GM21360 (cell line): ENCODE measurements at regions not wholly inside any gene's neighbourhood (a gene's known extent, or its start where the extent isn't known, plus 50 kb on each side); places are given as distances from the start of the nearest gene placed in this dataset.

Source experiments
- ATAC-seq: cut with Tn5 transposase; IDR thresholded peaks from one replicate; pipeline ENCODE4 v1.9.1; 2021; ENCODE audit warnings: mild to moderate bottlenecking, moderate library complexity; ENCODE audit not compliant: unreplicated experiment

DNA sequence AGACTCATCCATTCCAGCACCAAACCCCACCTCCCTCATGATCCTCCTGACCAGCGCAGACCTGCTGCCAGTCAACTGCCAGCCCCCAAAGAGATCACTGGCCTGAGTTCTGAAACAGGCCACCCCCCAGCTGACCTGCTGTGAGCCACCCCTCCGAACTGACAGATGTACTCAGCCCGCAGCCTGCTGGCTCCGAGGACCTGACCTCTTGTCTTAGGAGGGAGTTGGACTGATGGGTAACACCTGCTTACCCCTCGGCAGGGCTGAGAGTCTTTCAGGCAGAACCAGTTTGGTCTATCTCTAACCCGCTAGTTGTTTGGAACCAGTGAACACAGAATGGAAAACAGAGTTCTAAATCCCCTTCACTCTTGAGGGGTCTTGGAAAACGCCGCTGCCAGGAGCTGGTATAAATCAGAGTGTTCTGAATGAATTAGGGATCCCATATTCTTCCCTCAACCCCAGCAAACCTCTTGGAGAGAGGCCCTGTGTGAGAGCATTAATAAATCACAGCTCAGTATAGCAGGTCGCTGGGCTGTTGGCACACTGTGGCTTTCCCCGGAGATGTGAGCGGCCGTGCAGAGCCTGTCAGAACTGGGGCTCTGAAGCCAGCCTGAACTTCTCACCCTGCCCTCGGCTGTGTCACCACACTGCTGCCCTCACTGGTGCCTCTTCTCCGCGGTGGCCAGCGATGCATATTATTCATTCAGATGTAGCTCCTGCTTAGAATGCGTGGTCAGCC is 165.1 kb upstream of the NCAM1 start:
- no peak for ATAC-seq

DNA sequence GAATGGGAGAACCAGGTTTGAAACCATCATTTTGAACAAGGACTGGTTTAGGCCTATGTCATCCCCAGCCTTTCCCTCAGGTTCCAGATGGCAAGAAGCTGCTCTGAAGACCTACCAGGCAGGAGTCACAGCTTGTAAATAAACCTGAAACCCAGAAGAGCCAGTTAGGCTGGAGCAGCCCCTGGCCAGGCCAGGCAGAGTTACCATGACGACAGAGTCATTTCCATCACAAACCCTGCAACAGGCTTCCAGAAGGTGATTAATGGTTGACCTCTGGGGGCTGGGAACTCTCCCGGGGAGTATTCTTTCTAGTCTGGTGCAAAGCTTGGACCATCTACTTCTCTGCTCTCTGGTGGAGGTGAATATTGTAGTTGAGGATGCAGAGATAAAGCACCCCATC is 164.1 kb upstream of the NCAM1 start:
- ATAC-seq: no peak

DNA sequence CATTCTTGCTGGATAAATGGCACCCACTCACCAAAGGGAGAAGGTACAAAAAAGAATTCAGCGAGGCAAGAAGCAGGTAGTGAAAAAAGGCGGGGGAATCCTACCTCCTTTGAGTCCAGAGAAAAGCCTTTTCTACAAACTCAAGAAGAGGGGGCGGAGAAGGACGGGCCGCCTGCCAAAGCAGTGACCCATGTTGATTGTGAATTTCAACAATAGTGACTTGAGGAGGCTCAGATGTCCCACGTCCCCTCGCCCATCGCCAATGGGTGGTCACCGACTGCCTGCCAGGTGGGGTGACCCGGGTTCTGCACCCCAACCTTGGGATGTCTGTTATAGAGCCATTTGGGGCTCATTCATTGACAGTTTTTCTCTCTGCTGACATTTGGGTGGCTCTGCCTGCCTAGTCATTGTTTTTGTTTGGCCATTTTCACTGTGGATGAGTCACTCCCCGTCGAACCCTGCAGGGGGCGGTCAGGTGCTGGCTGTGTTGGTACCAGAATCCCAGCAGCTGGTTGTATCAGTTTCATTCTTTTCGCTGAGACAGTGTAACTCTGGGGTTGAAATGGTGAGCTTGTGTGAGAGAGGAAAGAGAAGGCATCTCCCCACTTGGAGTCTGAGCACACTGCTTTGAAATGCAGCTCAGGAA is 163.4 kb upstream of the NCAM1 start:
- ATAC-seq: no peak

- ATAC-seq: no peak
Observed at GRCh38 chr11:112801025-112801816, 160.0 kb upstream of the NCAM1 start.

DNA sequence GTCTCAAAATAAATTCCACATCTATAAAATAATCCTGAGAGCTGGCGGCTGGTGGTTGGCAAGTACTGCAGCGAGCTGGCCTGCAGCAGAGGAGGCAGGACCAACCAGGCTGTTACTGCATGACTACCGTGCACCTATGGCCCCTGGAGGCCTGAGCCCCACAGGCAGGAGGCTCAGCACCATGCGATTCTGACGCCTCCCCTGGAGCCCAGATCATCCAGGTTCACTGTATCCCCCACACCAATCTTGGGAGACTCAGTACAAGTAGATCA is 159.5 kb upstream of the NCAM1 start:
- ATAC-seq: no peak

- no peak for ATAC-seq
Observed at GRCh38 chr11:112805658-112806057, 155.6 kb upstream of the NCAM1 start.

DNA sequence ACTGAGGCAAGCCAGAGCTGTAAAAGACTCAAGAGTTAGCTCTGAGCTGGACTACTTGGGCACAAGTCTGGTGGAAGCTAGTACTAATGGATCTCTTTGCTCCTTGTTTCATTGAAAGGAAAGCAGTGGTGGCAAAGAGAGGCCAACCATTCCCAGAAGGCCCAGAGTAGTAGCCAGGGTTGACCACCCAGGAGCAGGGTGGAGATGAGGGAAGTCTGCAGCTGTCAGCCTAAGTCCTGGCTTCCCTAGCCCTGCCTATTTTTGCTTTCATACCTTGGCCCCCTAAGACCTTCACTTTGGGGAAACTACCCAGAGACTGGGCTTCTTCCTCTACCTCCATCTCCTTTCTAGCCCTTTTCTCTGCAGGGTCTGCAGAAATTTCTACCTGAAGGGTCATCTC is 155.0 kb upstream of the NCAM1 start:
- ATAC-seq: no peak

DNA sequence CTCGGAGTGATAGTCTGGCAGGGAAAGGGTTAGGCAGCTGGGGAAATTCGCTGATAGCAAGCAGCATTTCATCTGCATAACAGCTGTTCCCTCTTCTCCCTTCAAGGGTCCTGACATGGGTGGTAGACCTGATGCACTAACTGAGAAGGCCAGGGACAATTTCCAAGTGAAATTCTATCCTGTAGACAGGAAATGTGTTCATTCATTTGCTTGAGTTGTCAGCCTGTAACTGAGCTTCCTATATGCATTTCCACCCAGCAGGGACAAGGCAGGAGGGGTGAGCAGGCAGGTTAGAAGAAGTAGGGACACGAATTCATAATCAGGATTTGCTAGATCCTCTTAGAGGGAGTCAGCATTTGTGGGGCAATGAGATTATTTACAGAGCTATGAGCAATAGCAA is 154.3 kb upstream of the NCAM1 start:
- no peak for ATAC-seq

- ATAC-seq: no peak
Observed at GRCh38 chr11:112809429-112809828, 151.8 kb upstream of the NCAM1 start.

DNA sequence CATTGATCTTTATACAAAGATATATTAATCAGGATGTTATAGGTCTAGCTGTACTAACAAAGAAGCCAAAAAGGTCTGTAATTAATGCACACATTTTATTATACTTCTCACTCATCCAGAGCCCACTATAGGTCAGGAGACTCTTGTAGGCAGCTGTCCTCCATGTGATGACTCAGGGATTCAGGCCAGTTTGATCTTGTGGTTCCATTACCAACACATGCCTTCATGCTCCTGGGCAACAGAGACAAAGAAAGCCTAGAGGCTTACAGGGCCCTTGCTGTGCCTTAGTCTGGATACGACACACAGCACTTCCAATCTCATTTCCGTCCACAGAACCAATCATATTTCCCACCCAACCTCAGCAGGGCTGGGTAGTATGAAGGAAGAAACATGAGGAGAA is 150.3 kb upstream of the NCAM1 start:
- no peak for ATAC-seq

DNA sequence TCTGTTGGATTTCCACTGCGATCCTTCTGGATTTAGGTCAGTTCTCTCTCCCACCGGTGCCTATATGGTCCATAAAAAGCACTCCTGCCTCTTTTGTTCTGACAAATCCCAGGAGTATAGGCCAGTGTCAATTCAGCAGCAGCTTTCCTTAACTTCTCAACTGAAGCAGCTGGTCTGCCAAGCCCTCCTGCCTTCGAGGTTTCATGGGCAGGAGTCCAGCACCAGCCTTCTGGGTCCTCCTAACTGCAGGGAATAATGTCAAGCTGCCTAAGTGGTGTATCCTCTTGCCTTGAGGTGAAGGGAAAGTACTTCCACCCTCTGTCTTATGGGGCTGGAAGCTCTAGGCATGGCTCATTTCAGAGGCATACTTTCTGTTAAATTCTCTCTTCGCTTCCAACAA is 149.4 kb upstream of the NCAM1 start:
- no peak for ATAC-seq

DNA sequence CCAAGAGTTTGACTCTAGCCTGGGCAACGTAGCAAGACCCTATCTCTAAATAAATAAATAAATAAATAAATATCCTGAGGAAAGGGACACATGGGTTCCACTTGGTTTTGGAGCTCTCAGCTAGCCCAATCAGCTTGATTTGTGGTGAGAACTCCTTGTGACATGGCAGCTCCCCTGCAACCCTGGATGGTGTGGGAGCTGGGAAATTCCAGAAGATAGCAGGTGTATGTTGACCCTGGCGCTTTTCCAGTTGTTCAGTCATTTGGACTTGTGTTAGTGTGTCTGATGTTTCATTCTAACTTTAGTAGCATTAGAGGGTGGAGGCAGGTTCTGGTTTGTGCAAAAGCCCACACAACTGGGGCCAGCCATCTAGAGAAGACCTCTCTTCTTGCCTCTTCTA is 148.5 kb upstream of the NCAM1 start:
- ATAC-seq: no peak

- no peak for ATAC-seq
Observed at GRCh38 chr11:112814168-112814567, 147.1 kb upstream of the NCAM1 start.

DNA sequence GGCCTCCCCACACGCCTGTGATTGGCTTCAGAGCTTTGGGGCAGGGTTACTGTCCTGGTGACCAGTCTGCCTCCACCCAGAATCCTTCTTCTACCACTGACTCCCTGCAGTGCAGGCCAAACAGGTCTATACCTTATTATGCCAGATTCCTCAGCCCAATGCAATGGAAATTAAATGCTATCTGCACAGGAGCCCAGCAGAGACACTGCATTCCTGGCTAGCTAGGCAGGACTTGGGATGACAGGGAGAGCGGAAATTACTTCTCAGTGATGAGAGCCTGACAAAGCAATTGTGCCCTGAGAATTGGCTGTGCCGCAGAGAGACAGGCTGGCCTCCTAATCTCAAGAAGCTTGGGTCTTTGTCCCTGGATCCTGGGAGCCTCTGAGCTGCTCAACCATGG is 143.8 kb upstream of the NCAM1 start:
- no peak for ATAC-seq

- no peak for ATAC-seq
Observed at GRCh38 chr11:112822478-112823274, 138.5 kb upstream of the NCAM1 start.

DNA sequence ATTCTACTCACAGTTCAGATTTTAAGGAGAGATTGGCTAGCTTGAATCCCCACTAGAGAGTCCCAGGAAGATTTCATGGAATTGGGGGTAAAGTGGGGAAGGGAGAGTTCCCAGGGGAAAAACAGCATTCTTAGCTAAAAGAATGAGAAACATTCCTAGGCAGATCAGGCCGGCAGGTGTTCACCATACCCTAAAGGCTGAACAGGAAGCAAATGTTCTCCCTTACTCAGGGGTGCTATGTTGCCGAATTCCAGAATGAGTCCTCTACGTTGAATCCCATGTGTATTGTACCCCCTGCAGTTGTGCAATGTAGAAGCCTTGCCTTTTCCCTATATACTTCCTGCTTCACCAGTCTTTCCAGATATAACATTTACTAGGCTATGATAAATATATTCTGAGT is 135.2 kb upstream of the NCAM1 start:
- ATAC-seq: no peak

- no peak for ATAC-seq
Observed at GRCh38 chr11:112826788-112827187, 134.4 kb upstream of the NCAM1 start.

DNA sequence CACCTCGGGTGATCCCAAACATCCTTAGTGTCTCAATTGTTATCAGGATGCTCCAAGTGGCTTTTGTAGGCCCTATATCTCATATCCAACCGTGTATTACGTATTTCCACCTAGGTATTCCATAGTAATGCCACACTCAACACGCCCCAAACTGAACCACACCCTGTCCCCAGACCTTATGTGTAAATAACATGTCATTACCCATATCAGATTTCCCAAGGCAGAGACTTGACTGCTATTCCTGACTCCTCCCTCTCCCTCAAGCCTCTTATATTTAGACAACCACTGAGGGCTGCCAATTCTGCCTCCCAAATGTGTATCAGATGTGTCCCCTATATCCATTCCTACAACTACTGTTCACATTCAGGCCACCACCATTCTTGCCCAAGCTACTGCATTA is 132.8 kb upstream of the NCAM1 start:
- no peak for ATAC-seq

DNA sequence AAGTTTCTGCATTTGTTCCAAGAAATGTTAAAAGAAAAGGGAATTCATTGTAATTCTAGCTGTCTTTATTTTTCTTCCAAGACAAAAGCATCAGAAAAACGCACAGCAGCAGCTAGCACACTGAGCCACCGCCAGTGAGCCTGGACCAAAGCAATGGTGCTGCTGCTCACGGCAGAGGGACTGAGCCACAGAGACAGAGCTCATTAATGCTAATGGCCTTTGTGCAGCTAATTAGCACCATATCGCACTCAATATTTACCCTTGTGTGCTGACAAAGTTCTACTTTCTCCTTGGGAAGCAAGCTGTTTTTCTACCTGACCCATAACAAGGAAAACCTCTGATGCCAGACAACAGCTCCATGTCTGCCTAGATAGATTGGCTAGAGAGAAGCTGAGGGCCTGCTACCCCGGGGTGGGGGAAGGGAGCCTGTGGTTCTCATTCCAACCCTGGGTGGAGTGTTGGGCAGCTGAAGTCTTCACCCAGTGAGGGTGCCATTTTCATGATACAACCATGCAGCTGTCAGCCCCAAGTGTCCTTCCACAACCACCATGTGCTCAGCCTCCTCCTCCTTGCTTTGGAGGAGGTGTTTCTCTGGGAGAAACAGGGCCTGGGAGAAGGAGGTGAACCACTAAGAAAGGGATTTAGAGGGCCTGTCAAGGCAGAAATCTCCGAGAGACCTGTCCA is 131.1 kb upstream of the NCAM1 start:
- no peak for ATAC-seq

DNA sequence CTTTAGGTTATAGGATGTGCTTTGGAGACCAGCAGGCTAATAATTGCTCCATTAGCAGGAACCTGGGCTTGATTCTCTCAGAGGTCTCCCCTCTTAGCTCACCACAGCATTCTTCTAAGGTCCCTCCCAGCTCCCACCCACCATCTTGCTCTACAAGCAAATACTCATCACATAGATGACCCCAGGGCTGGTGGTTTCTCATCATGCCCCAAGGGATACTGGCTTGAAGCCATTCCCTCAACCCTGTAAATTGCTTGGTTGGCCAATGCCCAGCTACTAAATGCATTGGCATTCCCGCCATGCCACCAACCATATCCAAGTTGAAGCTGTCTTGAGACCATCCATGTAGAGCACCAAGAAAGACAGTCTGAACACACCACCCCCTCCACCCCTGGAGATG is 130.2 kb upstream of the NCAM1 start:
- no peak for ATAC-seq
